H1 (cell line): ENCODE measurements at regions not wholly inside any gene's neighbourhood (a gene's known extent, or its start where the extent isn't known, plus 50 kb on each side); places are given as distances from the start of the nearest gene placed in this dataset.

Experiments used
- CHD7 ChIP-seq: fragments of 300-600 bp; sonication (generic); IDR thresholded peaks from 2 replicates; pipeline ENCODE4 v1.7.1; 2012; ENCODE audit warnings: low read length, moderate library complexity, mild to moderate bottlenecking, inconsistent platforms; ENCODE audit not compliant: insufficient replicate concordance
- FOSL1 ChIP-seq: IDR thresholded peaks from 2 replicates; pipeline ENCODE4 v1.6.1; 2011; ENCODE audit warnings: mild to moderate bottlenecking, low read depth, low read length, moderate library complexity; ENCODE audit not compliant: insufficient read depth
- GTF2F1 ChIP-seq: IDR thresholded peaks from 2 replicates; pipeline ENCODE4 v1.6.1; 2012; ENCODE audit warnings: low read depth, low read length, improper control_type of control experiment, borderline replicate concordance
- MAFK ChIP-seq: IDR thresholded peaks from 2 replicates; pipeline ENCODE4 v1.6.1; 2012; ENCODE audit warnings: low read depth, mild to moderate bottlenecking, improper control_type of control experiment, low read length
- POLR2A ChIP-seq, 2 experiments: IDR thresholded peaks; 1 replicate in 1 of 2; 2 replicates in 1 of 2; pipeline ENCODE4 v1.6.1; 2011; ENCODE audit warnings: low read depth in 2 of 2, low read length in 2 of 2, mild to moderate bottlenecking in 2 of 2; ENCODE audit errors: control extremely low read depth in 1 of 2
- POU5F1 ChIP-seq: IDR thresholded peaks from 2 replicates; pipeline ENCODE4 v1.6.1; 2011; ENCODE audit warnings: low read depth, mild to moderate bottlenecking, low read length, moderate library complexity
- RAD21 ChIP-seq, 2 experiments: IDR thresholded peaks in 1 of 2; conservative IDR thresholded peaks in 1 of 2; 2 replicates each; pipeline ENCODE4 v1.6.1; 2011; ENCODE audit warnings: low read depth in 2 of 2, low read length in 2 of 2, improper control_type of control experiment in 1 of 2, inconsistent platforms in 1 of 2, mild to moderate bottlenecking in 1 of 2, moderate library complexity in 1 of 2
- RXRA ChIP-seq: IDR thresholded peaks from 2 replicates; pipeline ENCODE4 v1.6.1; 2011; ENCODE audit warnings: low read depth, mild to moderate bottlenecking, low read length, moderate library complexity; ENCODE audit not compliant: insufficient read depth
- TF ChIP-seq, protein P1 (sequence below): IDR thresholded peaks from 2 replicates; pipeline ENCODE4 v1.6.1; 2011; ENCODE audit warnings: low read depth, mild to moderate bottlenecking, low read length; ENCODE audit not compliant: insufficient read depth

DNA sequence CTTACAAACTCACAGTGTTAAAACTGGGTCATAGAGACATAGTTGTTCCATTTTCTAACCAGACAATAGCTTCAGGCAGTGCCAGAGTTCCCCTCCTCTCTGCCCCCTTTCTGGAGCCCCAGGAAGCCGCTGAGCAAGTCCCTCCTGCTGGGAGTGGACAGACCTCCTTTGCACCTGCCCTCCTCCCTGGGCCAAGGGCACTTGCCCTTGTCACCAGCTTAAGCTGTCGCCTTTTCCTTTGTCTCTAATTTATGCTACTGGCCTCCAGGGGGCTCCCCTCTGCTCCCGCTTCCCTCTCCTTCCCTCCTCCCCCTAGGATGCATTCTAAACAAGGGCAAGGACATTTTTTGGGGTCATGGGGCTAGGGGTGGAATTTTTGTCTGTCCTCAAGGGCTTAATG, 182.4 kb downstream of the MIS18A start (continued):
- no peak for TF ChIP-seq CHD7
- TF ChIP-seq GTF2F1 = no peak
- TF ChIP-seq, protein P1, sequence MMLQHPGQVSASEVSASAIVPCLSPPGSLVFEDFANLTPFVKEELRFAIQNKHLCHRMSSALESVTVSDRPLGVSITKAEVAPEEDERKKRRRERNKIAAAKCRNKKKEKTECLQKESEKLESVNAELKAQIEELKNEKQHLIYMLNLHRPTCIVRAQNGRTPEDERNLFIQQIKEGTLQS = no peak
- no peak for TF ChIP-seq POLR2A (IDR thresholded peaks at IDR 0.05; ENCODE audit: control extremely low read depth in 1 of 2, low read depth in 2 of 2, low read length in 2 of 2)
- peak; percentile 56 to 66 for TF ChIP-seq RAD21 (IDR thresholded peaks at IDR 0.05 in 1 of 2, conservative IDR thresholded peaks at IDR 0.05 in 1 of 2; ENCODE audit: low read depth in 2 of 2, low read length in 2 of 2)
- no peak for TF ChIP-seq POU5F1
- no peak for TF ChIP-seq FOSL1
- no peak for TF ChIP-seq RXRA
- TF ChIP-seq MAFK = no peak
